Breast epithelium (tissue), 4 donors: ENCODE measurements at regions not wholly inside any gene's neighbourhood (a gene's known extent, or its start where the extent isn't known, plus 50 kb on each side); places are given as distances from the start of the nearest gene placed in this dataset.

Source experiments
- DNase-seq, 2 donors: peaks; one replicate each; pipeline ENCODE4 v3.0.0-alpha.2; 2019; ENCODE audit warnings: low spot score in 2 of 2
- H3K27ac ChIP-seq, 2 donors: fragments of 200-600 bp; sonication (generic) in 1 of 2; one replicate each; pipeline ENCODE4 v1.5.1; 2016 to 2019; ENCODE audit warnings: mild to moderate bottlenecking in 1 of 2
- H3K27me3 ChIP-seq, 2 donors: fragments of 200-600 bp; sonication (generic) in 1 of 2; one replicate each; pipeline versions ENCODE4 v1.5.1 to v1.6.0; 2017 to 2019; ENCODE audit warnings: control low read depth in 1 of 2, mild to moderate bottlenecking in 1 of 2
- H3K36me3 ChIP-seq: fragments of 200-600 bp; one replicate; pipeline ENCODE4 v1.5.1; 2019
- H3K4me1 ChIP-seq, 2 donors: fragments of 200-600 bp; sonication (generic); one replicate each; pipeline ENCODE4 v1.5.1; 2016 to 2019; ENCODE audit warnings: control low read depth in 1 of 2
- H3K4me3 ChIP-seq, 3 donors: fragments of 200-600 bp; sonication (generic); 1 replicate in 2 of 3; 2 replicates in 1 of 3; pipeline ENCODE4 v1.5.1; 2016 to 2019; ENCODE audit warnings: mild to moderate bottlenecking in 3 of 3, moderate library complexity in 2 of 3
- H3K9me3 ChIP-seq, 2 donors: fragments of 200-600 bp; sonication (generic) in 1 of 2; one replicate each; pipeline ENCODE4 v1.5.1; 2016 to 2019; ENCODE audit warnings: control low read depth in 1 of 2
- CTCF ChIP-seq, 3 donors: fragments of 450-650 bp; IDR thresholded peaks; one replicate each; pipeline ENCODE4 v1.5.1; 2016 to 2017; ENCODE audit warnings: antibody characterized with exemption in 3 of 3, mild to moderate bottlenecking in 3 of 3, moderate library complexity in 3 of 3
- POLR2A ChIP-seq: fragments of 450-650 bp; IDR thresholded peaks from one replicate; pipeline ENCODE4 v1.6.1; 2016; ENCODE audit warnings: antibody characterized with exemption, mild to moderate bottlenecking, moderate library complexity
- POLR2AphosphoS5 ChIP-seq, 3 donors: sonication (generic); formaldehyde crosslinking; IDR thresholded peaks; one replicate each; pipeline ENCODE4 v1.6.1; 2017; ENCODE audit warnings: antibody characterized with exemption in 3 of 3
- intact Hi-C: fragments of 100-400 bp; cut with DNase I; formaldehyde crosslinking; loops from one replicate; pipeline ENCODE4 v1.15.1; 2023; ENCODE audit warnings: low total_unique reads

- DNase-seq: no peak
- Histone ChIP-seq H3K4me3 (no peak overlapping the region), H3K27ac (no peak overlapping the region), H3K9me3 (no peaks in the 10 kb centered on the region), H3K27me3 (no peaks in the 10 kb centered on the region), H3K36me3 (no peaks in the 10 kb centered on the region), H3K4me1 (no peaks in the 10 kb centered on the region)
- TF ChIP-seq CTCF (IDR thresholded peaks at IDR 0.05) (no peak), POLR2AphosphoS5 (IDR thresholded peaks at IDR 0.05) (no peak), POLR2A (no peak)
- intact Hi-C loops: no loop called here
Measured at GRCh38 chr13:61830475-61830874, 414.8 kb upstream of the PCDH20 start.

- no peaks in the 10 kb centered on the region for H3K4me1 ChIP-seq
- intact Hi-C loops: no loop called here
- H3K27me3 ChIP-seq: no peaks in the 10 kb centered on the region
- no peak overlapping the region for H3K27ac ChIP-seq
- no peak overlapping the region for H3K4me3 ChIP-seq
- TF ChIP-seq POLR2AphosphoS5 (IDR thresholded peaks at IDR 0.05) (no peak), POLR2A (no peak), CTCF (IDR thresholded peaks at IDR 0.05) (no peak)
- no peaks in the 10 kb centered on the region for H3K9me3 ChIP-seq
- DNase-seq: no peak
- H3K36me3 ChIP-seq: no peaks in the 10 kb centered on the region
Measured at GRCh38 chr13:61824168-61824567, 408.5 kb upstream of the PCDH20 start.

- intact Hi-C loops: no loop called here
- TF ChIP-seq POLR2A: no peak
- TF ChIP-seq CTCF (IDR thresholded peaks at IDR 0.05): no peak
- no peak for TF ChIP-seq POLR2AphosphoS5 (IDR thresholded peaks at IDR 0.05)
- Histone ChIP-seq H3K36me3 (no peaks in the 10 kb centered on the region), H3K4me1 (no peaks in the 10 kb centered on the region), H3K4me3 (no peak overlapping the region), H3K9me3 (no peaks in the 10 kb centered on the region), H3K27ac (no peak overlapping the region), H3K27me3 (no peaks in the 10 kb centered on the region)
- DNase-seq: no peak
Measured at GRCh38 chr13:61812286-61812685, 396.6 kb upstream of the PCDH20 start.

GRCh38 chr13:61810065-61810464 is 394.4 kb upstream of the PCDH20 start:
- Histone ChIP-seq H3K9me3 (no peaks in the 10 kb centered on the region), H3K27ac (no peak overlapping the region), H3K36me3 (no peaks in the 10 kb centered on the region), H3K4me3 (no peak overlapping the region), H3K4me1 (no peaks in the 10 kb centered on the region), H3K27me3 (no peaks in the 10 kb centered on the region)
- TF ChIP-seq CTCF (IDR thresholded peaks at IDR 0.05): no peak
- TF ChIP-seq POLR2A: no peak
- no peak for TF ChIP-seq POLR2AphosphoS5 (IDR thresholded peaks at IDR 0.05)
- no peak for DNase-seq
- intact Hi-C loops: no loop called here

GRCh38 chr13:61797397-61797796 is 381.7 kb upstream of the PCDH20 start:
- Histone ChIP-seq H3K27me3 (no peaks in the 10 kb centered on the region), H3K4me3 (no peak overlapping the region), H3K27ac (no peak overlapping the region), H3K4me1 (no peaks in the 10 kb centered on the region), H3K9me3 (no peaks in the 10 kb centered on the region), H3K36me3 (no peaks in the 10 kb centered on the region)
- no peak for TF ChIP-seq CTCF (IDR thresholded peaks at IDR 0.05)
- DNase-seq: no peak
- intact Hi-C loops: no loop called here
